CD4-positive, alpha-beta T cell treated with Interferon alpha-2 for 1 hour (primary cell): ENCODE measurements at regions not wholly inside any gene's neighbourhood (a gene's known extent, or its start where the extent isn't known, plus 50 kb on each side); places are given as distances from the start of the nearest gene placed in this dataset.
A peak's percentile ranks its signal among the peaks of the same experiment; 100 is the strongest.

Experiments used
- DNase-seq, 2 donors: peaks; one replicate each; pipeline ENCODE4 v3.0.0-alpha.2; 2020 to 2022

- DNase-seq: no peak
Measured at GRCh38 chr6:22036699-22037098, 260.1 kb downstream of the PRL start.

DNA sequence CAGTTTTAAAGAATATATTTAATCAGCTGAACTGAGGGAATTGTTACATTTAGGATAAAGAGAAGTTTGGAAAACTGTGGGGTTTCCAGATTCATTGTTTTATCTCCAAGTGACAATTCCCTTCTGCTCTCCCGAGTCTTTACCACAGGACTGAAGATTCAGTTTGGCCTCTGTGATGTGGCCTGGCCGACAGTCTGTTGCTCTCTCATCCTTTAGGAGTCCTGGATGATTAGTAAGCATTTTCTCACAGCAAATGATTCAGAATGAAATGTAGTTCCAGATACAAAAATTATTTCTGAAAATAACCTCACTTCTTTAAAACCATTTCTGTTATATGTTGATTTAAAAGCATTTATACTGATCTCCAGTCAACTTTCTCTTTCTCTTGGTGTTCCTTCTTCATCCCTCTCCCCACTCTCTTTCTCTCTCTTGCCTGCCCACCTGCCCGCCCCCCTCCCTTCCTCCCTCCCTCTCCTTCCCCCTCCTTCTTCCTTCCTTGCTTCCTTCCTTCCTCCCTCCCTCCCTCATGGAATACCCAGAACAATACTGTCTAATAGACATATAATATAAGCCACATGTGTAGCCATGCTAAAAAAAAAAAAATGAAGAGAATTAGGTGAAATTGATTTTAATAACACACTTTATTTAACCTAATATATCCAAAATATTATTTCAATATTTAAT, 254.9 kb downstream of the PRL start:
- no peak for DNase-seq

GRCh38 chr6:22042706-22043105, 254.1 kb downstream of the PRL start:
- DNase-seq: no peak

GRCh38 chr6:22043284-22043962, 253.4 kb downstream of the PRL start:
- DNase-seq: no peak

- no peak for DNase-seq
Measured at GRCh38 chr6:22045261-22045912, 251.4 kb downstream of the PRL start.

DNA sequence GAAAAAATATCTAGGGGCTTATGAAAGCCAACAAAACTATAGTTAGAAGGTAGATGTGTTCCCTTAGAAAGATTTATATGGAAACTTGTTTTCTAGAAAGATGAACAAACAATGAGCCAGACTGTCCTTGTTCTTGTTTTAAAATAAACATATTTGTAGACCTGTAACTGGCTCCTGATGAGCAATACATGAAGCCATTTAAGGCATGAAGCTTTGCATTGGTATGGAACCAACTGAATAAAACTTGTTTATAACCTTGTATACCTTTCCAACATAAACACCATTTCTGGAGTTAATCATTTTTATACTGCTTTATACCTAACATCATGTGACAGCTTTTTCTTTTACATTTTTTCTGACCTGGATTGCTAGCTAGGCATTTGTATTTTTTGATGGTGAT, 247.8 kb downstream of the PRL start:
- DNase-seq: no peak

DNA sequence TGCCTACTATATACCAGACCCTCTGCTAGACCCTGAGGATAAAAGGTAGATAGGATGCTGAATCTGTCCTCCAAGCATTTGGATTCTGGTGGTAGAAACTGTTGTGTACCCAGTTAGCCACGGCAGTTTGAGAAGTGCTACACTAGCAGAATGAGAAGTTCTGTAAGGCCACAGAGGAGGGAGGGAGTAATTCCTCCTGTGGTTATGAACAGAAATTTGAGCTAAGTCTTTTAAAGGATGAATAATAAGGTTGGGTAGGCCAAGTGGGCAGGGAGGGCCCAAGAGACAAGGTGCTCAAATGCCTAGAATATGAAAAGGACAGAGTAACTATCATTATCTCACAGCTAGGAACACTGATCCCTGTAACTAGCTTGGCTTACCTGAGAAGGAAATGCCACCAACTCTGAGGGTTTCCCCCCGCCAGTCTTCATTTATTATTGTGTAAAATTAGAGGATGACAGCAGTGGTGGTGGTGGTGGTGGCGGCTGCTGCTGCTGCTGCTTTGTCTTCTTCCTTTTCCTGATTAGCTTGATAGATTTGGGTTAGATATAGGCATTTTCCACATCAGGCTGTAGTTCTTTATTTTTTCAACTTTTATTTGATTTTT, 243.3 kb downstream of the PRL start:
- DNase-seq: no peak

DNA sequence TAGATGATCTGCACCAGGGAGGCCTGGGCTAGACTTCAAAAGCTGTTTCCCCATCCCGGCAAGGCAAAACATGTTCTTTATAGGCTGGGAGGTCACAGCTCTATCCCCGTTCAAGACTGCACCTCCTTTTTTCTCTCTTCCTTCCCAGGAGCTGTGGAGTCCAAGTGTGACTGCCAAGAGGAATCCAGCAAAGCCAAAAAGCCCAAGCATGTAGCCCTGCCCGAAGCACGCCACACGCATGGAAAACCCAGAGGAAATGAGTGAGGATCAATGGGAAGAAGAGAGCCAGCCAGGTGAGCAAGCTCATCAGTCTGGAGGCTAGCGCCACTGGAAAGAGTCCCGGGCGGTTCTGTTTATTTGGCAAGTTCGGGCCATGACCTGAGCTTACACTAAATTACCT, 240.4 kb downstream of the PRL start:
- no peak for DNase-seq

GRCh38 chr6:22057962-22058361, 238.9 kb downstream of the PRL start:
- no peak for DNase-seq

DNA sequence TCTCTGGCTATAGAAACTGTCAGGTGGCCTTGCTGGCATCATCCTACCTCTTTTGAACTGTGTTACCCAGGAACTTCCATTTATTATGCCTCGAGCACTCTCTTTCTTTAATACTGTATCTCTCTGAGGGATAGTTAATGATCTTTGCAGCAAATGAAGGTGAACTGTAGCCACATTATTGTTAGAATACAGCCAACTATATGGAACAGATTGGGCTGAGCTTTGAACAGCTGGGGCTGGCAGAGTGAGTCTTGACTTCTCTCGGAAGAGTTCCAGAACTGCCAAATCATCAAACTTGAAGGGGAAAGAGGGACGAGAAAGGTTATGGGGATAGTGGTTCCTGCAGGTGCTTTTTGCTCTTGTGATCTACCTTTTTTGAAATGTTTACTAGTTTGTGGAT, 237.7 kb downstream of the PRL start:
- no peak for DNase-seq

- DNase-seq: no peak
Measured at GRCh38 chr6:22059946-22060345, 236.9 kb downstream of the PRL start.

GRCh38 chr6:22062807-22063408, 233.9 kb downstream of the PRL start:
- peak; percentile 20 to 52 for DNase-seq

DNA sequence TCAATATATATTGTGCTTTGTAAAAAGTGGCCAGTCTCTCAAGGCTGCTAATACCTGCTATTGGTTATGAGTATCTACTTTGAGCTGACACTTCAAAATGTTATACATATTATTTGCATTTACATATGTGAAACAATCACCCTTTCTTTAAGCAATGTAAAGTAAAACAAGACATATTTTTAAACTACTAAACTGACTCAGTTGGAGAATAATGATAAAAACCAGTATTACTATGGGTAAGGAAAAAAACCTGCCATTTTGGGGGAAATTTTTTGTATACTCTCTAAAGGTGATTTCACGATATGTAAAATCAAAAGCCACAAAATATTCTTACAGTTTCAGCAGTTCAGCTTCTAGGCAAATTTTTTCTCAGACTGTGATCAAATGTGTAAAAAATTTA, 232.3 kb downstream of the PRL start:
- DNase-seq: no peak

DNA sequence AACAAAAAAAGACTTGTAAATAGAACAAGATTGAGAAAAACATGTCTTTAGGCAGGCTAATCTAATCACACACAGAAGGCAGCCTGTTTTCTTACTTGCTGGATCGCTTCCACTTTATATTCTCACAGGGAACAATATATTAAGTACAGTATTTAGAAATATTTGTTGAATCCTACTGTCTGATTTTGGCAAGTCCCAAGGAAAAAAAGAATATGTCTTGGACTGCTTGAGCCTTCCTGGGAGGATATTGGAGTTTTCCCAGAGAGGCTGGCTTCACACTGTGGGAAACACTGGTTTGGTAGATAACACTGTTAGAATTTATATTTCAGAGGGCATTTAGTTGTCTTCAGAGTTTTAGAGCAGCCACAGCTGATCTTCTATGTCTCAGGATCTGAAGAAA, 229.7 kb downstream of the PRL start:
- no peak for DNase-seq

DNA sequence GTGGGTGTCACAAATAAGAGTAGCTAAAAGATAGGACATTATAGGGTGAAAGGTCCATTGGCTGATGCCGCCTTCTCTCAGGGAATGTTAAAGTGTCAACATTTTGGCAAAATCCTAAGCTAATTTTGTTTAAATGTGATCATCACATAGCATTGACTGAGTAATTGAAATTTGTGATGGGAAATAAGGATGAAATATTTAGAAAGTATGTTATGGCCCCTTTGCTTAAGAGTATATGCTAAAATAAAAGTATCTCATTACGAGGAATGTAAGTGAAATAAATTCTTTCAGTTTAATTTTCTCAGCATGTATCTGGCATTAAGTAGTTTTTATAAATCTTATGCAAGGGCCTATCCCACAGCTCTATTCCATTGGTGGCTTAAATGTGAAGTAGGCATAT, 229.2 kb downstream of the PRL start:
- no peak for DNase-seq

DNA sequence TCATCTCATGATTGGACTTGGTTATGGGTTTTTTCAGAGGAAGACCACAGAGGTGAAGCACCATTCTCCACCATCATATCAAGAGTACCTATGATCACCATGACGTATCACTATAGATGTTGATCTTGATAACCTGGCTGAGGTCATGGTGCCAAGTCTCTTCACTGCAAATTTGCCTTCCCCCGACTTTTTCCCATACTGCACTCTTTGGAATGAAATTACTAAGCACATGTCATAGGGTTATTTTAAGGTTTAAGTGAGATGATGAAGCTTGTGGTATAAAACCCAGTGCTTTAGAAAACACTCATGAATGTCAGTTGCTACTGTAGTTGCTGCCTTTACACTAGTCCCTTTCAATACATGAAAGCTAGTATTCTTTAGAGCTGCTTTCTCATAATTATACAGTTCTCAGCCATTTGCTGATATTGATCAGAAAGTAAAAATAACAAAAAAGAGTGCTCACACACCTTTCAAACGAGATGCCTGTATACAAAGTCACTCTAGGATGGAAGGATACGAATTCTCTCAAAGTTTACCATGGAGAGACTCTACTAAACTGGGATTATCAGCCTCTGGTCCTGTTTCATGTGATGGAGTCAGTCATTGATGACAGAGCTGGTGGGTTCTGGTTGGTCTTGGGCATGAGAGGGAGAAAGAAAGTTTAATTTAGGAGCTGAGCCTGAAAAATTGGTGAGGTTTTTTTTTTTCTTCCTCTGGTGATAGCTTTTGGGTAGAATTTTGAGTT, 228.1 kb downstream of the PRL start:
- DNase-seq: no peak

- no peak for DNase-seq
Measured at GRCh38 chr6:22069306-22069800, 227.5 kb downstream of the PRL start.

GRCh38 chr6:22071270-22072041, 225.4 kb downstream of the PRL start:
- no peak for DNase-seq

- DNase-seq: no peak
Measured at GRCh38 chr6:22072949-22073348, 223.9 kb downstream of the PRL start.

- DNase-seq: no peak
Measured at GRCh38 chr6:22073516-22074198, 223.2 kb downstream of the PRL start.

DNA sequence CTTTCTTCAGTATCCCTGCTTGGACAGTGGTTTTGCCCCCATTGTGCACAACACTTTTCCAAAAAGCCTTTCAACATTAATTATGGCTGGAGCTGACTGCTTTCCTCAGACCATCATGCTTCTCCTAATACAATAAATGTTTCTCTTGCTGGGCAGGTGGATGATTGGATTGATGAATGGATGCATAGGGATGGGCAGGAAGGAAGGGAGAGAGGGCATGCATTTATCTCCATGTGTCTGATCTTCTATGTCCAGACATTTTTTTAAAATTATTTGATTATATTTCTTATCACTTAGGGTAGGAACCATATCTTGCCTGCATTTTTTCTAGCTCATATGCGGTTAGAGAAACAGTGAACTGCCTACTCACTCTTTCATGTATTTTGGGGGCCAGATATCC, 218.5 kb downstream of the PRL start:
- DNase-seq: no peak
